GM19240 (cell line): ENCODE measurements at regions not wholly inside any gene's neighbourhood (a gene's known extent, or its start where the extent isn't known, plus 50 kb on each side); places are given as distances from the start of the nearest gene placed in this dataset.

Experiments
- DNase-seq: peaks from one replicate; pipeline ENCODE4 v3.0.0; 2011; ENCODE audit warnings: low spot score; ENCODE audit not compliant: insufficient read length

DNA sequence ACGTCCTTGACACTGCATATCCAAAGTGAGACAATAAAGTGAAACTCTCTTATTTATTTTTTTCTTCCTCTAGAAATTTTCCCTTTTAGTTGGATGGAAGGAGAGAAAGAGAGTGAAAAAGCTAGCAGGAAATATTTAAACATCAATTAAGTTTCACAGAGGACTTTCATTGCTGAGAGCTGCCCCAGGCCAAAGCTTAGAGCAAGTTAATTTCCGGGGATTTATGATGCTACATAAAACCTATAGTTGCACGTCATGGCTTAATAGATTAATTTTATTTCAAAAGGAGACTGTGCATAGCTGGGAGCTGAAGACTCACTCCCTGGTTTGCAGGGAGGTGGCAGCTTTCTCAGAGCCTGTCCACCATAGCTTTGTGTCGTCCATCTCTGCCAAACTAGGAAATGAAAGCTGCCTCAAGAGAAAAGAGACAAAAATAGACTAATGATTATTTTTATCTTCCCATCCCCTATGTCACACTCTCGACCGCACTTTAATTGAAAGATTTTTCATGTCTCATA lies 323.3 kb upstream of the RAB6C start:
- DNase-seq = no peak

DNA sequence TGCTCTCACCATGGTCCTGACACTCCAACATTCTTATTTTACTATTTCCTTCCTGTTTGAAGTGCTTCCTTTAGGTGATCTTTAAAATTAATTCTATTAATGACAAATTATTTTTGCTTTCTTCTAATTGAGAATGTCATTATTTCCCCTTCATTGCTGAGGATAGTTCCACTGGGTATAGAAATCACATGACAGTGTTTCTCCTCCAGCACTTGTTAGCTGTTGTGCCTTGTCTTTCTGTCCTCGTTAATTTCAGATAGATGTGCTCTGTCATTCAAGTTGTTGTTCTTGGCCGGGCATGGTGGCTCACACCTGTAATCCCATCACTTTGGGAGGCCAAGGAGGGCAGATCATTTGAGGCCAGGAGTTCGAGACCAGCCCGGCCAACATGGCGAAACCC lies 321.0 kb upstream of the RAB6C start:
- DNase-seq = no peak

DNA sequence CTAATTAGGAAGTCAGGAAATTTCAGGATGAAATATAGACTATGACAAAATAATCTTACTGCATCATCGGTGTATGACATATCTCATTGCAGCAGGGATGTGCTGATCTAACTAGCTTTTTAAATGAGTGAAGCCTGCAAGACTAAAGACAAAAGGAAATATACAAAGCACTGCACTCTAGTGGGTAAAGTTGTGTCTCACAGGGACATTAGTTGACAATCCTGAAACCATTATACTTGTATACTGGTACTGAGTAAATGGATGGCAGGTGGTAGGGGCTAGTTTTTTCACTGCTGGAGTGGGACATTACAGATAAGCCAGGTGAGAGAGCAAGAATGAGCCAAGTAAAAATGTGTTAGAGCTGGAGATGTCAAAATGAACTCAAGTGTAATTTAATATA lies 317.5 kb upstream of the RAB6C start:
- DNase-seq = no peak

DNA sequence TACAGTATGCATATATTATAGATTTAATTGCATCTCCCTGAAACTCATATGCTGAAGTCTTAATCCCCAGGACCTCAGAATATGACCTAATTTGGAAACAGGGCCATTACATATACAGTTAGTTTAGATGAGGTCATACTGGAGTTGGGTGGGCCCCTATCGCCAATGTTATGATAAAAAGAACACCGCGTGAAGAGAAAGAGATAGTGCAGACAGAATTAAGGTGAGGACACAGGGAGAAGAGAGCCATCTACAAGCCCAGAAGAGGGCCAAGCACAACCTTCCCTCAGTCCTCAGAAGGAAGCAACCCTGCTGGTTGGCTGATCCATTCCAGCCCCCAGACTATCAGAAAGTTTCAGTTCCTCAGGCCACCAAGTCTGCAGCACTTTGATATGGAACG lies 311.9 kb upstream of the RAB6C start:
- DNase-seq = no peak

- DNase-seq = no peak
Measured at GRCh38 chr2:129672521-129672920, 306.9 kb upstream of the RAB6C start.

DNA sequence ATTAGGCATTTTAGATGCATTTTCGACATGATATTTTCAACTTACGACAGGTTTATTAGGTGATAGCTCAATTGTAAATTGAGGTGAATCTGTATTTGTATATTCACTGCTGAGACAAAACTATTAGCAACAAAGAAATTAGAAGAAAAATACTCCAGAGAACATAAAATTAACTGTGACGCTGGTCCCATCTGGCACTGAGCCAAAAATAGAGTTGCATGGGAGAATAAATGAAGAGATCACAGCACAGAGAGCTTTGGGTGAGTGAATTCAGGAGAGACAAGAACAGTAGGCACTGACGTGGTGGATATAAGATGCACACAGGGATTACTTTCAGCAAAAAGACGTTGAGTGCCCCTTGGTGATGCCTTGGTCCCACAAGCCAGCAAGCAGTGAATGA lies 306.2 kb upstream of the RAB6C start:
- no peak for DNase-seq

DNA sequence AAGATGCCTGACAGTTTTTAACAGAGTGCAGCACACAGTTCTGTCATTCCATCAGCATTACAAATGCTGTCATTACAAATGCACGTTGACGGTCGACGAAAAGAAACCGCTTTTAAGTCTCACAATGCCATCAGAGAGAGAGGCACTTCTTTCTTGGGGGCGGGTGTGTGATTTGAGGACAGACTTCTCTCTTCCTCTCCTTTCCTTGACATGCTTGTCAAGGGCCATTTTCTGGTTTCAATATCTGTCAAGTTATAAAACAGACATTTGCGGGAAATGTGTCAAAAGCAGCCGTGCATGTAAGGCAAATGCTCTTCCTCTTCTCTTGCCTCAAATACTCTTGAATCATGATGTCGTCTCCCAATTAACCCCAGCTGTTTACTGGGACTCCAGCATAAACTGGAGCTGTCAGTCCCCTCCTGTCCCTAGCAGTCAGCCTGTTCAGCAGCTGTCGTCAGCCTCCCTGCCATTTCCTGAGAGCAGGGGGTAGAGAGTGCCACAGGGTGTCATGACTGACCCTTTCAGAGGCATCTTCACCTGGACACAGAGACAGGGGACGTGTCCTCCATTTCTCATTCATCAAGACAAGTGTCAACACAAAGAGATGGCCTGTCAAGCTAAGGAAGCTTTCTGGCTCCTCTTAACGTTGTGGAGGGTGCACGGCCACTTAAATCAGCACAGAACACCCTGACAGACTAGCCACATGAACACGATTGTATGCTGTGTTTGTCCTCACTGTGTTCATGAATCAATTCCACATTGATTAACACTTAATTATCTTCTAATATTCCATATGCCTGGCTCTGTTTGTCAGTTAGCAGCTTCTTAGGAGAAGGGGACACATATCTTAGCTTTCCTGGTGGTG lies 305.4 kb upstream of the RAB6C start:
- DNase-seq = no peak

GRCh38 chr2:129678751-129679150 lies 300.7 kb upstream of the RAB6C start:
- no peak for DNase-seq

DNA sequence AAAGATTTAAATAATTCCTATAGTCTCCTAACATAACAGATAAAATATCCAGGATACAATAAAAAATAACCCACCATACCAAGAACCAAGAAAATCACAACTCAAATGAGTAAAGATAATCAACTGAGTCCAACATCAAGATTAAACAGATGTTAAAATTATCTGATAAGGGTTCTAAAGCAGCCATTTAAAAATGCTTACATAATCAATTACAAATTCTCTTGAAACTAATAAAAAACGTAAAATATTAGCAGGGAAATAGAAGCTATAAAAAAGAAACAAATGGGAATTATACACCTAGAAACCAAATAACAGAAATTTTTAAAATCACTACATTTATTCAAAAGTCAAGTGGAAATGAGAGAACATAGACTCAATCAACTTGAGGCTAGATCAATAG lies 297.7 kb upstream of the RAB6C start:
- no peak for DNase-seq

- DNase-seq = no peak
Measured at GRCh38 chr2:129689653-129690448, 289.6 kb upstream of the RAB6C start.

DNA sequence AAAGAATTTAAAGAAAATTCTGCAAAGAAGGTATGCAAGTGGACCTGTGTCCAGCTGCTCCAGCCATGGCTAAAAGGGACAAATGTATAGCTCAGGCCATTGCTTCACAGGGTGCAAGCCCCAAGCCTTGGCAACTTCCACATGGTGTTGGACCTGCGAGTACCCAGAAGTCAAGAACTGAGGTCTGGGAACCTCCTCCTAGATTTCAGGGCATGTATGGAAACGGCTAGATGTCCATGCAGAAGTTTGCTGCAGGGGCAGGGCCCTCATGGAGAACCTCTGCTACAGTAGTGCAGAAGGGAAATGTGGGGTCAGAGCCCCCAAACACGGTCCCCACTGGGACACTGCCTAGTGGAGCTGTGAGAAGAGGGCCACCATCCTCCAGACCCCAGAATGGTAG lies 284.0 kb upstream of the RAB6C start:
- no peak for DNase-seq

GRCh38 chr2:129698593-129698992 lies 280.9 kb upstream of the RAB6C start:
- DNase-seq = no peak

DNA sequence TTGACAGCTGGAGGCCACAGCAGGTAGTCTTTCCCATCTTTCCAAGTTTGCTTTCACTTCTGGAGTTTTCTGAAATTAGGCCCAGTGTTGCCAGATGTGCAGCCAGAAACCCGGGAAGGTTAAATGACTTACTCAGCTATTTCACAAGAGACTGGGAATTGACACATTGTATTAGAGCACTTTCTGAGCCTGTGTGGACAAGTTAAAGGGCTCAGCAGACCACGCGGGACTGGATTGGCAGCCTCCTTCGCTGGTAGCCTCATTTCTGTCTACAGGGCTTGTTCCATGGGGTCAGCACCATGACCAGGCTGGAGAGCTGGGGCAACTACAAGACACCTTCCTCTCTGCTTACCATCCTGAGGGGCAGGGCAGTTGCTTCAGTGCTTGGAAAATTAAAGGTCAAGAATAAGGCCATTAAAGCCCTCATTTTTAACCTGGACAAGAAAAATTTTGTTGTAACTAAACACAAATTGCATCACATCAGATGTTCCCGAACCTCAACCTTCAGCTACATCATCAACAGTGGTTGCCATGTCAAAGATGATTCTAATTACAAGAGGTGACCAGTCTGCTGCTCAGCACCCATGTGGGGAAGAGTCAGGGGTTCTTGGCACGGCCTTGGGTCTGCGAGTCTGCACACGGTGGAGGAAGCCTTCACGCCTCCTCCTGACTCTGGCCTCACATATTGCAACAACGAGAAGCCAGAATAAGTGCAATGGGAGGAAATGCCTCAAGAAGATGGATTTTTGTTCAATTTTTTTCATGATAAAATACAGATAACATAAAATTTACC lies 279.5 kb upstream of the RAB6C start:
- DNase-seq = no peak

- no peak for DNase-seq
Measured at GRCh38 chr2:129702416-129703176, 276.9 kb upstream of the RAB6C start.

DNA sequence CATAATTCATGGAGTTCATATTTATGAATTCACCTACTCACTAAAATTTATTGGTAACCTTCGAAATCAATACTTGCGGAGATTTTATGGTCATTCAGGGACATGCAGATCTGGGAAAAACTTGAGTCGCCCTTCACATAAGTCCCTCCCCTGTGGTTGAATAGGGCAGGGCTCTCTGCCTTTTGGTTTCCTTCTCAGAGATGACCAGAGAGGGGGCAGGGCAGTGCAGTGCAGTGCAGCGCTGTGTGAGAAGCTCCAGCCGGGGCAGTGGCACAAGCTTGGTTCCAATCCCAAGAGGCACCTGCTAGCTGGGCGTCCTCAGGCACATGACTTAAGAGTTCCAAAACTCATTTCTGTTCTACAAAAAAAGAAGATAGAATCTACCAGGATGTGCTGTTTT lies 274.4 kb upstream of the RAB6C start:
- DNase-seq = no peak

DNA sequence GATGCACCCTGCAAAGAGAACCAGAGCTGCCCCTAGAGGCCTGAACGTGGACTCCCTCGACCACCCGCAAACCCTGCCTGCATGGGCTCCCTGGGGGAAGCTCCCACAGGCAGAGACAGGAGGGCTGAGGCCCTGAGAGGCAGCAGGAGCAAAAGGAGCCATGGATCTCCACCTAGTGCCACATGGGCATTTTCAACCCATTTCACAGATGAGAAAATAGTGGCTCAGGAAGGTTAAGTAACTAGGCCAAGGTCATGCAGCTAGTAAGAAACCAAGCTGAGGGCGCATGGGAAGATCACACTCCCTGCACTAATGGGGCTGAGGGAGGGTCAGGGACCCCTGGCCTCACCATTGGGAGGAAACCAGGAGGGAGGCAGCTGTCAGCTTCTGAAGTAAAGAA lies 271.7 kb upstream of the RAB6C start:
- no peak for DNase-seq

DNA sequence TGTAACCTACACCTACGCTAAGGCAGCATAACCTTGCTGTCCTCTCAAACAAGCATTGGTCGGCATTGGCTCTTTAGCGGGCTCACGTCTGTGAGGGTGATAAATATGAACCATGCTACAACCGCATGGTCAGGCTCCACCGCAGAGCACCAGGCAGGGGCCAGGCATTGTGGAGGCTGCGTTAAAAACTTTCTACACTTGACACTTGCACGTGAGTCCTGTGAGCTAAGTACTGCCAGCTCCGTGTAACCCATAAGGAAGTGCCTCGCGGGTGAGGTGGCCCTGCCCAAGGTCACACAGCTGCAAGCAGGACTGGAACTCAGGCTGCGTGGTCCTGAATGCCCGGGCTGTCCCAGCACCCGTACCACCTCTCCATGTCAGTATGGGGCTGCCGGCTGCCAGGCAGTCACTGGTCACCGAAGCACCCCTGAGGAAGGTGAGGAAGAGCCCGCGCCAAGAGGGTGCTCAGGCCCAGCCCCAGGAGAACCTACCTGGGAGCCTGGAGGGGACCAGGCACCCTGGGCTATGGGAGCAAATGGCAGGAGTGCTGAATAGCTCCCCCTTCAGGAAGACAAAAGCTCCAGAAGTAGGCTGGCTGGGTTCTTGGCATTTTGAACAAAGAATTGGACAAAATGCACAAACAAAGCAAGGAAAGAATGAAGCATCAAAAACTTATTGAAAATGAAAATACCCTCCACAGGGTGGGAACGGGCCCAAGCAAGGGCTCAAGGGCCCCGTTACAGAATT lies 271.1 kb upstream of the RAB6C start:
- DNase-seq = no peak

- no peak for DNase-seq
Measured at GRCh38 chr2:129709001-129709955, 270.2 kb upstream of the RAB6C start.

GRCh38 chr2:129709956-129710598 lies 269.4 kb upstream of the RAB6C start:
- no peak for DNase-seq
